T-helper 9 cell (primary cell): ENCODE measurements at regions not wholly inside any gene's neighbourhood (a gene's known extent, or its start where the extent isn't known, plus 50 kb on each side); places are given as distances from the start of the nearest gene placed in this dataset.

Source experiments
- DNase-seq: peaks from one replicate; pipeline ENCODE4 v3.0.0-alpha.2; 2020

- no peak for DNase-seq
Observed at GRCh38 chr5:61800450-61800849, 468.4 kb downstream of the ZSWIM6 start.

DNA sequence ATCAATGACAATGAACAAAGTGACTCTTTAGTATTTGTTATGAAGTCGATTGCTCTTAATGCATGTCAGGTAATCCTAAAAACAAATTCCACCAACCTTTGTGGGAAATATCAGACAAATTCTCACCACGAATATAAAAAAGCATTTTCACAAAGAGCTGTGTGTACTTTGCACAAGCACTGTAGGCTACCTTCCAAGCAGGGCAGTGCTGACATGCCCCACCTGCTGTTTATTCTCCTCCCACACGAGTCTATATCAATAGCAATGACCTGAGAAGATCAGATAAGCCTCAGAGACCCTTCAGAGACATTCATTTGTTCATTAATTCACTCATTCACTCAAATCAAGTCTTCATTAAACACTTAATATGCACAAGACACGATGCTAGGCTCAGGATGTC, 469.1 kb downstream of the ZSWIM6 start:
- no peak for DNase-seq

- no peak for DNase-seq
Observed at GRCh38 chr5:61802456-61802855, 470.4 kb downstream of the ZSWIM6 start.

GRCh38 chr5:61805101-61805500, 473.0 kb downstream of the ZSWIM6 start:
- no peak for DNase-seq

GRCh38 chr5:61806491-61807020, 474.5 kb downstream of the ZSWIM6 start:
- no peak for DNase-seq

- no peak for DNase-seq
Observed at GRCh38 chr5:61808091-61808490, 476.0 kb downstream of the ZSWIM6 start.

- DNase-seq: no peak
Observed at GRCh38 chr5:61808909-61809308, 476.9 kb downstream of the ZSWIM6 start.

GRCh38 chr5:61809651-61810050, 477.6 kb downstream of the ZSWIM6 start:
- no peak for DNase-seq

GRCh38 chr5:61811052-61811451, 479.0 kb downstream of the ZSWIM6 start:
- DNase-seq: no peak

GRCh38 chr5:61813361-61813760, 481.3 kb downstream of the ZSWIM6 start:
- DNase-seq: no peak

GRCh38 chr5:61815339-61815738, 483.3 kb downstream of the ZSWIM6 start:
- no peak for DNase-seq

GRCh38 chr5:61816146-61816545, 484.1 kb downstream of the ZSWIM6 start:
- DNase-seq: no peak

DNA sequence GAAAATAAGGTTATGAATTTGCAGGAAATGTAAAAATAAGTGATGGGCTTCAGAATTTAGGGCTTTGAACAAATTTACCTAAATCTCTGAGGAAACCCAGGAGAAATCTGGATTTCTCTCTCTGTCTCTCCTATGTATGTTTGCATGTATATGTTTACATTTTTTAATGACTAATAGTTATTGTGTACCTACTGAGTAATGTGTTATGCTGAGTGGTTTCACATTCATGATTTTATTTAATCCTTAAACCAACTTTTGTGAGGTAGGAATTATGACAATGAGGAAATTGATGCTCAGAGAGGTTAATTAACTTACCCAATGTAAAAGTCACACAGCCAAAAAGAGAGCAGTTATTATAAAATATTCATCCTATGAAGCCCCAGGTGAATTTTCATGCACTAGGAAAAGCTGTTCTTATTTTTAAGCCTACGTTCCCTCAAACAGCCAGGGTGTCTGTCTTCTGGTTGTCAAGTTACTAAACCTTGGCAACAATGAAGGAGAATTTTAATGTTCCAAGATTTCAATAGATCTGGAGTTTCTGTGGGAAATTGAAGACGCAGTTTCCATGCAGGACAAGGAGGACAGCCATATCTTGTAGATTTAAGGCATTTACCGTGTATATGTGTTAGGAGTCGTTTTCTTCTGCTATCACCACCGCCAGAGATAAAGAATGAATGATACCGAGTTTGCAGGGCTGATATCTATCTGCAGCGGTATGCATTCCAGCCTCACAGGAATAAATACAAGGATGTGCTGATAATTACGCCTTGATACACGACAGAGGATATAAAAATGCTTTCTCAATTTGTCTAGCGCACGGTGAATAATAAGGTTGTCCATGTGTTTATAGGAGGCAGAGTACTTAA, 484.8 kb downstream of the ZSWIM6 start:
- no peak for DNase-seq

- DNase-seq: no peak
Observed at GRCh38 chr5:61817472-61818326, 485.6 kb downstream of the ZSWIM6 start.

- no peak for DNase-seq
Observed at GRCh38 chr5:61820836-61821235, 485.2 kb upstream of the KIF2A start.

DNA sequence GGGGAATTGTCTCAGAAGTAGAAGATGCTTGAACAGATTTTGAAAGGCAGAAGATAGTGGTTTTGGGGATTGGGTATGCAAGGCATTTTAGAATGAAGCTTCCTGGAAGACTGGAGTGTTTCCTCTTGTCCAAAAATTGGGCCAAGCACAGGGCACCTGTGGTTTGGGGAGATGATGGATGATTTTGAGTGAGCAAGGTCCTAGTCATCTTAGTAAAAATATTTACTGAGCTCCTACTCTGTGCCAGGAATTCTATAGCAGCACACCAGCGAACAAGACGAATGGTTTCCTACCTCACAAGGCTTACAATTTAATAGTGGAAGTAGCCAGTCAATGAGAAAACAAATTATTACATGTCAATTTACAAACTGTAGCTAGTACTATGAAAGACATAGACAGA, 484.4 kb upstream of the KIF2A start:
- DNase-seq: no peak

- no peak for DNase-seq
Observed at GRCh38 chr5:61822584-61822983, 483.4 kb upstream of the KIF2A start.

DNA sequence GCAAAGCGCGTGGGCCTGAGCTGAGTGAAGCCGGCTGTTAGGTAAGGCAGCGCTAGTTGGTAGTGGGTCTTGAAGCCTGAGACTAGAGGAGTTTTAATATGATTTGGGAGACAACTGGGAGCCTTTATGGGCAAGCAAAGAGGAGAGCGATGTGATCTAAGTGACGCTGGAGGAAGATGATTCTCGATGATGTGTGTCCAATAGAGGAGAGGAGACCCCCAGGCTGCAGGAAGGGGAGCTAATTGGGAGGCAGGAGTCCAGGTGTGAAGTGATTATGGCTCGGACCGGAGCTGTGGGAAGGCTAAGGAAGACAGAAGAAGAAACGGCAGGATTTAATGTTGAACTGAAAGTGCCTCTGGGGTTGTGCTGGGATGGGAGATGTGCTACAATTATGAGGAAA, 482.9 kb upstream of the KIF2A start:
- DNase-seq: no peak

DNA sequence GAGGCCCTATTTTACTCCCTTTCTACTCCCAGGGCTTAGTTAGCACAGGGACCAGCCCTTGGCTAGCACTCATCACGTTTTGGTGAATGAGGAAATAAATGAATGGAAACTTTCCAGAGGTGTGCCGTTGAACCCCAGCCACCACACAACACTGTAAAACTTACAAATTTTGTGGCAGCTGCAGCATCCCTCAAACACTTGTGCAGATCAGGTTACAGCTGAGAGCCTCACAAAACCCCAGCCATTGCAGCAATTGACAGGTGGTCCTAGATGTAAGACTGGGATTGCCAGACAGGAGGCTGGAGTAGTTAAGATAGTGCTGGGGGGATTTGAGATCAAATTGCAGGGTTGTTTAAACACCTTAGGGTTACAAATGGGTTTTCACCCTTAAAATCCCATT, 482.2 kb upstream of the KIF2A start:
- no peak for DNase-seq

DNA sequence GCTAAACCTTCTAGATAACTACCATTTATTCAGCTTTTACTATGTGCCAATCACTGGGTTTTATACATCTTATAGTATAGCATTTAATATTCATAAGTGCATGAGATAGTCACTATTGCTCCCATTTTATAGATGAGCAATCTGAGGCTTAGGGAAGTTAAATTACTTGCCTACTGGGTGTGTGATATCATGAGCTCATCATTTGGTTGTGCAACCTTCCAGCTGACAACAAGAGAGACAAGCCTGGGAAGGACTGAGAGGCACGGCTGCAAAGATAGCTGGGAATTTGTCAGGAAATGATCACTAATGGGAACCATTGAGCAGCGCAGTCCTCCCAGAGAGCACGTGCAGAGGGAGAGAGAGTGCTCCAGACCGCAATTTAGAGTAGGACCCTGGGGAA, 481.6 kb upstream of the KIF2A start:
- DNase-seq: no peak

DNA sequence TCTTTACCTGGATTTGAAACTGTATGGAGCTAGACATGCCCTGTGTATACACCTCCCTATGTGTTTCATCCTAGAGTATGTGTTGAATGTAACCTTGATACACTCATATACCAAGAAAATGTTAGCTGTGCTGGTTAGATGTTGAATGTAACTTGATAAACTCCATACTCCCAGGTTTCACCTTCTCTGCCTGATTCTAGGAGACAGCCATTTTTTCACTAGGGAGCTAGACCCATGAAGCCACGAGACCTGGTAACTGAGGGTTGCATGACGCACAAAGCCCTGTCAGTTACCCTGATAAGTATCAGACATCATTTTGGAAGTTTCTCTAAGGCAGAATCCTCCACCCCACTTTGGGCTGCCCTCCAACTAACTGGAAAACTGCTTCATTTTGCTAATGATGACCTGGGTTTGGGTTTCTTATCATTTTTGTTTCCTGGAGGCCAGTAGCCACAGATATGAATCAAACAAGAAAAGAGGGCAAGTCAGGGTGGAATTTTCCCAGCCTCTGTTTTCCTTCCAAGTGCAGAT, 478.5 kb upstream of the KIF2A start:
- DNase-seq: no peak

DNA sequence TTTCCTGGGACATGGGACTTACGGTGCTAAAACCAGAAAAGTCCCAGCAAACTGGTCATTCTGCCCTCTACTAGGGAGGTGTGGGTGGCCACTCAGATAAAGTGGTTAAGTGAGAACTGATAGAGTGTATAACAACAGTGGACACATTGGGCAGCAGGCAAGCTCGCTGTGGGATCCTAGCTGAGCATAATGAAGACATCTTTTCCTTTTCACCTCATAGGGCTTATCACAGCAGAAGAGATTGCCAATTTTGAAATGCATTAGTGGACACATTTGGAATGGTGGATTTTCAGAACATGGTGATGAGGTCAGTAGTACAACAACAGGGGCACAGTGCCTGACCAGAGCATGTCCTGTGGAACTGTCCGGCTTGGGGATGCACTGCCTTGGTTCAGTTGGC, 477.1 kb upstream of the KIF2A start:
- DNase-seq: no peak

DNA sequence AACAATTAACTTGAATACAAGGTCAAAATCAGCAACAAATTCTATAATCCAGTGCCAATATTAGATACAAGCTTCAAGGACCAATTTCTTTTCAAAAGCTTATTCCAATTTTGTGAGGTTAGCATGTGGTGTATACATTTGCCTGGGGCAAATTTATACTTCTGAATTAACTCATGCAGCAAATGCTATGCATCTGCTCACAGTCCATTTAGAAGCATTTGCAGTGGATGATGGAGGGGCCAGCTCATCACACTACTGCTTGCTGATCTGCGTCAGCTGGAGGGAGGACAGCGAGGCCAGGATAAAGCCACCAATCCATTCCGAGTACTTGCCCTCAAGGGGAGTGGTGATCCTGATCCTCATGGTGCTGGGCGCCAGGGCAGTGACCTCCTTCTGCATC, 474.3 kb upstream of the KIF2A start:
- no peak for DNase-seq

GRCh38 chr5:61837788-61838187, 468.2 kb upstream of the KIF2A start:
- DNase-seq: no peak
